ENCODE measurements at regions not wholly inside any gene's neighbourhood (a gene's known extent, or its start where the extent isn't known, plus 50 kb on each side); places are given as distances from the start of the nearest gene placed in this dataset.

DNA sequence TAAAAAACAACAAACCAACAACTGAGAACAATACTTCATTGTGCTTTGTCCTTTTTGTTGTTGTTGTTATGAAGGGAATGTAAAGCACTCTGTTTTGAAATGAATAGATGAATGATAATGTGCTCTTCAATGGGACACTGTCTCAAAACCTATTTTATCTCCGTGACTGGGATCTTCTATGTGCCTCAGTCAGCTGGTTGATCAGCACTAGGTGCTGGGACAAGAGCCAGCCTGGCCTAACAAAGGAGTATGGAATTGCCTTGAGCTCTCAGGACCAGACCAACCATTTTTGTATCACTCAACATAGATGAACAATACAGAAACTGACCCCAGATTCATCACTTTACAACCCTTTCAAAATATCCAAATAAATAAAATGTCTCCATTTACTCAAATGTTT lies 440.2 kb downstream of the KCNJ2 start:
- intact Hi-C loops (cut with DNase I), result no loop called here

DNA sequence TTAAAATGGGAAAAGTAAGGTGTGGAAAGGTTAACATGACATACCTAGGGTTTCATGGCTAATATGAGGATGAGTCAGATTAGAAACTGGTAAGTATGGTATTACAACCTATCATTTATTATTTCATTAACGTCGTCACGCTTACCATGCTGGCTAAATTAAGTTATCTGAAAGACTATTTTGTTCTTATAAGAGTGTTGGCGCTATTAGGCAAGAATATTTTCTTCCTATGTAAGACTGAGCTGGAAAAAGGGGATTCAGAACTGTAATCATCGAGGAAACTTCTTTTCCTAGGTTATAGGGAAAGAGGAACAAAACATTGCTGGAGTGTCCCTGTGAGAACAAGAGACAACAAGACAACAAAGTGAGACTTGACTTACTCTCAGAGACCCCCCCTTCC lies 440.8 kb downstream of the KCNJ2 start:
- Histone ChIP-seq H3K4me1 (no peaks in the 10 kb centered on the region), H3K4me3 (no peak overlapping the region), H3K27ac (no peak overlapping the region), H3K27me3 (no peaks in the 10 kb centered on the region), H3K36me3 (no peaks in the 10 kb centered on the region), H3K9me3 (no peaks in the 10 kb centered on the region)
- ATAC-seq (no peak), DNase-seq (no peak)
- WGBS (ENCODE audit: insufficient coverage, low coverage, low lambda C conversion rate, missing lambda C conversion rate), result 65% methylated on average over 5 of the region's 5 CpGs
- intact Hi-C loops (cut with DNase I), result no loop called here
- TF ChIP-seq POLR2A (IDR thresholded peaks at IDR 0.05), result no peak
- TF ChIP-seq, protein P1, sequence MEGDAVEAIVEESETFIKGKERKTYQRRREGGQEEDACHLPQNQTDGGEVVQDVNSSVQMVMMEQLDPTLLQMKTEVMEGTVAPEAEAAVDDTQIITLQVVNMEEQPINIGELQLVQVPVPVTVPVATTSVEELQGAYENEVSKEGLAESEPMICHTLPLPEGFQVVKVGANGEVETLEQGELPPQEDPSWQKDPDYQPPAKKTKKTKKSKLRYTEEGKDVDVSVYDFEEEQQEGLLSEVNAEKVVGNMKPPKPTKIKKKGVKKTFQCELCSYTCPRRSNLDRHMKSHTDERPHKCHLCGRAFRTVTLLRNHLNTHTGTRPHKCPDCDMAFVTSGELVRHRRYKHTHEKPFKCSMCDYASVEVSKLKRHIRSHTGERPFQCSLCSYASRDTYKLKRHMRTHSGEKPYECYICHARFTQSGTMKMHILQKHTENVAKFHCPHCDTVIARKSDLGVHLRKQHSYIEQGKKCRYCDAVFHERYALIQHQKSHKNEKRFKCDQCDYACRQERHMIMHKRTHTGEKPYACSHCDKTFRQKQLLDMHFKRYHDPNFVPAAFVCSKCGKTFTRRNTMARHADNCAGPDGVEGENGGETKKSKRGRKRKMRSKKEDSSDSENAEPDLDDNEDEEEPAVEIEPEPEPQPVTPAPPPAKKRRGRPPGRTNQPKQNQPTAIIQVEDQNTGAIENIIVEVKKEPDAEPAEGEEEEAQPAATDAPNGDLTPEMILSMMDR (IDR thresholded peaks at IDR 0.05), result no peak

More for the DNA sequence above, 440.2 kb downstream of the KCNJ2 start:
- no peak for DNase-seq
- no peaks in the 10 kb centered on the region for H3K27me3 ChIP-seq
- H3K27ac ChIP-seq, result no peak overlapping the region
- TF ChIP-seq, protein P1 (IDR thresholded peaks at IDR 0.05), result no peak
- no peak for TF ChIP-seq POLR2A (IDR thresholded peaks at IDR 0.05)
- no peak overlapping the region for H3K4me3 ChIP-seq
- no peaks in the 10 kb centered on the region for H3K36me3 ChIP-seq
- H3K9me3 ChIP-seq, result no peaks in the 10 kb centered on the region
- H3K4me1 ChIP-seq, result no peaks in the 10 kb centered on the region
- WGBS (ENCODE audit: insufficient coverage, low coverage, low lambda C conversion rate, missing lambda C conversion rate), result 88% methylated on average over 1 of the region's 1 CpG
- ATAC-seq, result no peak

DNA sequence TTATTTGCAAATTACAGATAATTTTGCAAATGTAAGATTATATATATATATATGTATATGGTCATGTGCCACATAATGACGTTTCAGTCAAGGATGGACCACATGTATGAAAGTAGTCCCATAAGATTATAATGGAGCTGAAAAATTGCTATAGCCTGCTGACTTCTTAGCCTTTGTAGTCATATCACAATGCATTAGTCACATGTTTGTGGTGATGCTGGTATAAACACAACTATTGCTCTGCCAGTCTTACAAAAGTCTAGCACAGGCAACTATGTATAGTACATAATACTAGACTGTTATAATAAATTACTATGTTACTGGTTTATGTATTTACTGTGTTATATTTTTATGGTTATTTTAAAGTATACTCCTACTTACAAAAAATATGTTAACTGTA lies 444.3 kb downstream of the KCNJ2 start:
- Histone ChIP-seq H3K27me3 (no peaks in the 10 kb centered on the region), H3K4me1 (no peaks in the 10 kb centered on the region), H3K9me3 (no peaks in the 10 kb centered on the region), H3K36me3 (no peaks in the 10 kb centered on the region), H3K4me3 (no peak overlapping the region), H3K27ac (no peak overlapping the region)
- intact Hi-C loops (cut with DNase I), result no loop called here
- WGBS (ENCODE audit: insufficient coverage, low coverage, low lambda C conversion rate, missing lambda C conversion rate), result 32% methylated on average over 1 of the region's 1 CpG
- ATAC-seq, result no peak
- no peak for DNase-seq
- no peak for TF ChIP-seq POLR2A (IDR thresholded peaks at IDR 0.05)
- TF ChIP-seq, protein P1 (IDR thresholded peaks at IDR 0.05), result no peak

DNA sequence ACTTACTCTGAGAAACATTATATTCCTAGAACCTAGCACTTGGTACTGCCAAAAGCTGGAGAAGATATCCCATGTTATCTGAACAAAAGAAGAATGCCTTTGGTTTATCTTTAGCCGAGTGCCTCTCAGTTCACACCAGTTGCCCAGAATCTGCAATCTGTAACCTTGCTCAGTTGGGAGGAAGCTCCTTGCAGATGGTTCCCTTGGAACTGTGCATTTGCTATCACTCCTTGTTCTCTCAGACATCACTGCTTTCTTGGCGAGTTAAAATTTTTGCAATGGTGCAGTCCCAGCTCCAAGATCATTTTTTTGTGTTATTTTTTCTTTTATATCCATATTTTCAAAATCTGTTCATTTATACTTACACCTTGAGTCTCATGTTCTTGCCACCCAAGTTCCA lies 446.5 kb downstream of the KCNJ2 start:
- intact Hi-C loops (cut with DNase I), result loop anchor here in 1 of 2 donors (5.0 kb wide), 1 partner anchor 146 kb away; no protein-coding TSS in a partner anchor
- 53% methylated on average over 2 of the region's 2 CpGs for WGBS (ENCODE audit: insufficient coverage, low coverage, low lambda C conversion rate, missing lambda C conversion rate)
- no peak overlapping the region for H3K4me3 ChIP-seq
- no peaks in the 10 kb centered on the region for H3K27me3 ChIP-seq
- H3K4me1 ChIP-seq, result no peaks in the 10 kb centered on the region
- no peaks in the 10 kb centered on the region for H3K36me3 ChIP-seq
- TF ChIP-seq, protein P1 (IDR thresholded peaks at IDR 0.05), result no peak
- no peak for TF ChIP-seq POLR2A (IDR thresholded peaks at IDR 0.05)
- ATAC-seq (no peak), DNase-seq (no peak)
- no peak overlapping the region for H3K27ac ChIP-seq
- H3K9me3 ChIP-seq, result no peaks in the 10 kb centered on the region

DNA sequence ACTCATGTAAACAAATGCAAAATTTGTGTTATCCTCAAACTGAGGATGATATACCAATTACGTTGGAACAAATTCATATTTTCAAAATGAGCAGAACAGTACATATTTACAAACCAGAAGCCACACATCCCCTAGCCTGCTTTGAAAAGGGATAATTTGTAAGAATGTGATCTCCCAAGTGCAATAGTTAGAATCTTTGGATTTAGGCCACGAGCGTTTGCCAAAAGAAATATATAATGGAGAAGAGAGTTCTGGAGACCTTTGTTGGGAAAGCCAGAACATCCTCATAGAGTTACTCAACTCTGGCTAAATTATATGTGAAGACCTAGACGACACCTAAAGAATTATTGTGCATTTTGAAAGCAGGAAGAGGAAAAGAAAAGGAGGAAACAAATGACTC lies 449.3 kb downstream of the KCNJ2 start:
- no peak for ATAC-seq
- H3K27ac ChIP-seq, result no peak overlapping the region
- no peaks in the 10 kb centered on the region for H3K9me3 ChIP-seq
- TF ChIP-seq, protein P1 (IDR thresholded peaks at IDR 0.05), result no peak
- TF ChIP-seq POLR2A (IDR thresholded peaks at IDR 0.05), result no peak
- DNase-seq, result no peak
- H3K27me3 ChIP-seq, result no peaks in the 10 kb centered on the region
- H3K4me1 ChIP-seq, result no peaks in the 10 kb centered on the region
- intact Hi-C loops (cut with DNase I), result loop anchor here in 1 of 2 donors (5.0 kb wide), 1 partner anchor 144 kb away; no protein-coding TSS in a partner anchor
- 36% methylated on average over 4 of the region's 4 CpGs for WGBS (ENCODE audit: insufficient coverage, low coverage, low lambda C conversion rate, missing lambda C conversion rate)
- H3K36me3 ChIP-seq, result no peaks in the 10 kb centered on the region
- no peak overlapping the region for H3K4me3 ChIP-seq
